Loucy (cell line): ENCODE measurements at regions not wholly inside any gene's neighbourhood (a gene's known extent, or its start where the extent isn't known, plus 50 kb on each side); places are given as distances from the start of the nearest gene placed in this dataset.

Experiments used
- H2AFZ ChIP-seq: fragments of 200-600 bp; sonication (generic); 2 replicates; pipeline ENCODE4 v1.6.0; 2016; ENCODE audit warnings: antibody characterized with exemption, mild to moderate bottlenecking, low read length, moderate library complexity
- H3F3A ChIP-seq: fragments of 200-600 bp; 2 replicates; pipeline ENCODE4 v1.6.0; 2016; ENCODE audit warnings: antibody characterized with exemption, low read depth, mild to moderate bottlenecking
- H3K27me3 ChIP-seq: fragments of 200-600 bp; sonication (generic); 2 replicates; pipeline ENCODE4 v1.6.1; 2014; ENCODE audit warnings: low read length, mild to moderate bottlenecking; ENCODE audit not compliant: insufficient read depth, poor library complexity, severe bottlenecking
- H3K36me3 ChIP-seq: fragments of 200-600 bp; sonication (generic); 2 replicates; pipeline ENCODE4 v1.6.1; 2016; ENCODE audit warnings: low read length; ENCODE audit not compliant: insufficient read depth
- H3K4me1 ChIP-seq: fragments of 200-600 bp; sonication (generic); 2 replicates; pipeline ENCODE4 v1.5.1; 2014; ENCODE audit warnings: low read length, mild to moderate bottlenecking; ENCODE audit not compliant: insufficient read depth, poor library complexity, severe bottlenecking
- H3K4me2 ChIP-seq: fragments of 200-600 bp; sonication (generic); 2 replicates; pipeline ENCODE4 v1.6.0; 2014; ENCODE audit warnings: antibody characterized with exemption, low read length, low read depth, mild to moderate bottlenecking; ENCODE audit not compliant: poor library complexity, severe bottlenecking
- H3K4me3 ChIP-seq: fragments of 200-600 bp; sonication (generic); 2 replicates; pipeline ENCODE4 v1.5.1; 2014; ENCODE audit warnings: low read length, mild to moderate bottlenecking, mixed read lengths; ENCODE audit not compliant: poor library complexity, severe bottlenecking
- H3K79me2 ChIP-seq: fragments of 200-600 bp; sonication (generic); 2 replicates; pipeline ENCODE4 v1.6.1; 2014; ENCODE audit warnings: low read length; ENCODE audit not compliant: insufficient read depth
- H3K9ac ChIP-seq: fragments of 200-600 bp; sonication (generic); 2 replicates; pipeline ENCODE4 v1.6.0; 2014; ENCODE audit warnings: mild to moderate bottlenecking, low read depth, low read length, moderate library complexity; ENCODE audit not compliant: poor library complexity, severe bottlenecking
- H3K9me2 ChIP-seq: fragments of 200-600 bp; sonication (generic); replicated peaks from 2 replicates; pipeline ENCODE4 v1.6.1; 2016; ENCODE audit warnings: low read depth, low read length, mixed read lengths
- H3K9me3 ChIP-seq: fragments of 200-600 bp; sonication (generic); 2 replicates; pipeline ENCODE4 v1.6.1; 2014; ENCODE audit warnings: mild to moderate bottlenecking, antibody characterized with exemption, low read length, low read depth; ENCODE audit not compliant: insufficient read depth
- H4K20me1 ChIP-seq: fragments of 200-600 bp; sonication (generic); 2 replicates; pipeline ENCODE4 v1.6.0; 2014; ENCODE audit warnings: antibody characterized with exemption, low read length, mild to moderate bottlenecking; ENCODE audit not compliant: insufficient read depth, poor library complexity, severe bottlenecking
- CTCF ChIP-seq: fragments of 200-600 bp; sonication (generic); conservative IDR thresholded peaks from 2 replicates; pipeline ENCODE4 v1.5.1; 2014; ENCODE audit warnings: mild to moderate bottlenecking, antibody characterized with exemption, low read length
- EZH2phosphoT487 ChIP-seq: fragments of 200-600 bp; IDR thresholded peaks from 2 replicates; pipeline ENCODE4 v1.6.1; 2018; ENCODE audit warnings: antibody characterized with exemption, mild to moderate bottlenecking, moderate library complexity, borderline replicate concordance

DNA sequence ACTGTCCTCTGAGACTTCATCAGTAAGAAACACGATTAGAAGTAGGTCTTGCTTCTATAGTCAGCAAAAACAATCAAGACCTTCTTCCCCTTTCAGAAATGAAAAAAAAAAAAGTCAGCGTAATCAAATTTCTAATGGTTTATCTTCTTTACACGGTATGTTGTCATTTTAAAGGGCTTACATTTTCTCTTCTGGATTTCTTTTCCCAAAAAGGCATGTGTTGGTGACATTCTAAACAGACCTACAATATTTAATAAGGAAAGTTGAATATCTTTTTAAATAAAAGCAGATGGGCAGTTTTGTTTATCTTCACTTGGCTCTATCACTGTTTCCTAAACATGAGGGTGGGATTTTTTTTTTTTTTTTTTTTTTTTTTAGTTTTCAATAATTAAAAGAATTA, 197.3 kb upstream of the ADAMTS9 start:
- Histone ChIP-seq H3K9me3 (peaks cover 9% of the 10 kb centered on the region; the same call in 1 of the 2 replicates), H3K9me2 (no peaks in the 10 kb centered on the region), H3K27me3 (no peaks in the 10 kb centered on the region), H3K4me1 (no peaks in the 10 kb centered on the region), H3F3A (no peaks in the 10 kb centered on the region), H3K79me2 (no peaks in the 10 kb centered on the region), H3K36me3 (no peaks in the 10 kb centered on the region), H4K20me1 (no peaks in the 10 kb centered on the region), H3K4me3 (no peak overlapping the region), H3K9ac (no peak overlapping the region), H2AFZ (no peak overlapping the region), H3K4me2 (no peak overlapping the region)
- no peak for TF ChIP-seq CTCF
- no peak for TF ChIP-seq EZH2phosphoT487

GRCh38 chr3:64884536-64884935, 196.7 kb upstream of the ADAMTS9 start:
- Histone ChIP-seq H2AFZ (no peak overlapping the region), H3K4me2 (no peak overlapping the region), H3K4me1 (no peaks in the 10 kb centered on the region)

GRCh38 chr3:64880916-64881315, 193.1 kb upstream of the ADAMTS9 start:
- Histone ChIP-seq H3K36me3 (no peaks in the 10 kb centered on the region), H3K4me1 (no peaks in the 10 kb centered on the region), H3K9me3 (peaks cover 9% of the 10 kb centered on the region; the same call in 1 of the 2 replicates), H3F3A (no peaks in the 10 kb centered on the region), H3K79me2 (no peaks in the 10 kb centered on the region), H3K9me2 (no peaks in the 10 kb centered on the region), H3K4me3 (no peak overlapping the region), H2AFZ (no peak overlapping the region), H4K20me1 (no peaks in the 10 kb centered on the region), H3K4me2 (no peak overlapping the region), H3K9ac (no peak overlapping the region), H3K27me3 (no peaks in the 10 kb centered on the region)
- TF ChIP-seq EZH2phosphoT487 (no peak), CTCF (no peak)

More at GRCh38 chr3:64884536-64884935, 196.7 kb upstream of the ADAMTS9 start:
- no peaks in the 10 kb centered on the region for H3K9me2 ChIP-seq
- no peaks in the 10 kb centered on the region for H3F3A ChIP-seq
- no peaks in the 10 kb centered on the region for H3K79me2 ChIP-seq
- H3K9ac ChIP-seq, result no peak overlapping the region
- TF ChIP-seq EZH2phosphoT487 (no peak), CTCF (no peak)
- peaks cover 9% of the 10 kb centered on the region; the same call in 1 of the 2 replicates for H3K9me3 ChIP-seq
- no peaks in the 10 kb centered on the region for H3K27me3 ChIP-seq
- no peaks in the 10 kb centered on the region for H4K20me1 ChIP-seq
- H3K36me3 ChIP-seq, result no peaks in the 10 kb centered on the region
- no peak overlapping the region for H3K4me3 ChIP-seq
